GM12878 (cell line): ENCODE measurements at regions not wholly inside any gene's neighbourhood (a gene's known extent, or its start where the extent isn't known, plus 50 kb on each side); places are given as distances from the start of the nearest gene placed in this dataset.

Source experiments
- ATAC-seq: fragments of 200-7000 bp; cut with Tn5 transposase; 3 replicates; pipeline ENCODE4 v1.9.1; 2020; ENCODE audit warnings: mild to moderate bottlenecking, moderate library complexity
- BruUV-seq: library from RNA; stranded (reverse); fragments of 400-500 nt; replicated peaks from 2 replicates; lab custom pipeline; 2021; lab: Mats Ljungman, UMichigan
- CTCF ChIA-PET: fragments of 300-600 bp; sonication (Branson Sonifier 250); formaldehyde crosslinking; extraction: SDS; loops from one replicate; lab custom pipeline; 2021; ENCODE audit warnings: inconsistent platforms; lab: Yijun Ruan, JAX
- POLR2A ChIA-PET: fragments of 350-600 bp; formaldehyde crosslinking; extraction: SDS; loops from one replicate; lab custom pipeline; 2021; ENCODE audit warnings: inconsistent platforms; lab: Charles Lee
- RAD21 ChIA-PET: fragments of 300-600 bp; sonication (Branson Sonifier 250); formaldehyde crosslinking; loops from one replicate; lab custom pipeline; 2023; ENCODE audit warnings: antibody characterized with exemption; ENCODE audit not compliant: unreplicated experiment; lab: Charles Lee
- SMC1A ChIA-PET: fragments of 300-600 bp; sonication (Branson Sonifier 250); formaldehyde crosslinking; loops from one replicate; lab custom pipeline; 2023; ENCODE audit not compliant: unreplicated experiment, uncharacterized antibody; lab: Charles Lee
- DNase-seq: peaks from one replicate; pipeline ENCODE4 v3.0.0-alpha.2; 2011; ENCODE audit warnings: low read depth, low spot score
- FAIRE-seq: peaks from 3 replicates; lab custom pipeline; 2011; peaks lifted over from hg19 to GRCh38; lab: Jason Lieb, UNC
- H2AFZ ChIP-seq: 2 replicates; pipeline ENCODE4 v1.6.0; 2011; ENCODE audit warnings: low read depth, low read length, control low read depth; ENCODE audit not compliant: control insufficient read depth
- H3K27ac ChIP-seq: 2 replicates; pipeline ENCODE4 v1.5.1; 2011; ENCODE audit warnings: control low read depth; ENCODE audit not compliant: control insufficient read depth, insufficient read depth
- H3K27me3 ChIP-seq, 2 experiments: replicated peaks in 1 of 2; 2 replicates each; pipeline versions ENCODE4 v1.6.0 to v1.6.1; 2011; ENCODE audit warnings: low read length in 1 of 2; ENCODE audit not compliant: control insufficient read depth in 2 of 2, insufficient read depth in 2 of 2
- H3K36me3 ChIP-seq, 2 experiments: 2 replicates each; pipeline ENCODE4 v1.5.1; 2011; ENCODE audit warnings: low read length in 1 of 2; ENCODE audit not compliant: control insufficient read depth in 2 of 2, insufficient read depth in 2 of 2
- H3K4me1 ChIP-seq: 2 replicates; pipeline ENCODE4 v1.6.1; 2011; ENCODE audit warnings: mild to moderate bottlenecking, low read length, moderate library complexity, mixed read lengths; ENCODE audit not compliant: control insufficient read depth, insufficient read depth
- H3K4me2 ChIP-seq: 2 replicates; pipeline ENCODE4 v1.6.0; 2011; ENCODE audit warnings: control low read depth; ENCODE audit not compliant: control insufficient read depth, insufficient read depth
- H3K4me3 ChIP-seq: fragments of 200-600 bp; sonication (generic); 2 replicates; pipeline ENCODE4 v1.5.1; 2016
- H3K79me2 ChIP-seq: 2 replicates; pipeline ENCODE4 v1.6.0; 2011; ENCODE audit warnings: low read length; ENCODE audit not compliant: control insufficient read depth, insufficient read depth
- H3K9ac ChIP-seq: 2 replicates; pipeline ENCODE4 v1.8.0; 2011; ENCODE audit warnings: low read length, control low read depth, mixed read lengths; ENCODE audit not compliant: control insufficient read depth, insufficient read depth
- H3K9me3 ChIP-seq: replicated peaks from 3 replicates; pipeline ENCODE4 v1.5.1; 2011; ENCODE audit warnings: mild to moderate bottlenecking, low read length; ENCODE audit not compliant: control insufficient read depth, insufficient read depth
- H4K20me1 ChIP-seq: 2 replicates; pipeline ENCODE4 v1.6.0; 2011; ENCODE audit not compliant: control insufficient read depth, insufficient read depth
- ATF3 ChIP-seq: IDR thresholded peaks from 2 replicates; pipeline ENCODE4 v1.6.1; 2011; ENCODE audit warnings: low read depth, mild to moderate bottlenecking, low read length, moderate library complexity, borderline replicate concordance; ENCODE audit errors: extremely low read depth
- CTCF ChIP-seq, 3 experiments: IDR thresholded peaks in 2 of 3; conservative IDR thresholded peaks in 1 of 3; 2 replicates each; pipeline ENCODE4 v1.5.1; 2011; ENCODE audit warnings: low read depth in 3 of 3, low read length in 3 of 3, mild to moderate bottlenecking in 3 of 3, control low read depth in 2 of 3, moderate library complexity in 2 of 3, inconsistent platforms in 1 of 3, mixed read lengths in 1 of 3; ENCODE audit not compliant: control insufficient read depth in 2 of 3, insufficient read depth in 1 of 3; ENCODE audit errors: extremely low read depth in 1 of 3
- E2F4 ChIP-seq: IDR thresholded peaks from 2 replicates; pipeline ENCODE4 v1.6.1; 2012; ENCODE audit warnings: low read depth, low read length, improper control_type of control experiment
- POU2F2 ChIP-seq: IDR thresholded peaks from 3 replicates; pipeline ENCODE4 v1.6.1; 2011; ENCODE audit warnings: low read depth, mild to moderate bottlenecking, low read length, borderline replicate concordance
- RAD21 ChIP-seq: IDR thresholded peaks from 2 replicates; pipeline ENCODE4 v1.6.1; 2011; ENCODE audit warnings: mild to moderate bottlenecking, low read depth, low read length, moderate library complexity; ENCODE audit not compliant: insufficient read depth
- SIN3A ChIP-seq: IDR thresholded peaks from 2 replicates; pipeline ENCODE4 v1.6.1; 2012; ENCODE audit warnings: low read depth, low read length, improper control_type of control experiment
- SMC3 ChIP-seq: IDR thresholded peaks from 2 replicates; pipeline ENCODE4 v1.6.1; 2011; ENCODE audit warnings: low read length, improper control_type of control experiment, borderline replicate concordance
- SPI1 ChIP-seq: IDR thresholded peaks from 2 replicates; pipeline ENCODE4 v1.6.1; 2011; ENCODE audit warnings: low read depth, mild to moderate bottlenecking, low read length, moderate library complexity, borderline replicate concordance; ENCODE audit not compliant: insufficient read depth
- YY1 ChIP-seq: IDR thresholded peaks from 2 replicates; pipeline ENCODE4 v1.6.1; 2011; ENCODE audit warnings: low read depth, mild to moderate bottlenecking, low read length
- WGBS: methylation state at CpG from one replicate; pipeline ENCODE4 v1.1.6; 2016; ENCODE audit warnings: low lambda C conversion rate; ENCODE audit not compliant: insufficient replicate concordance, insufficient coverage; ENCODE audit errors: missing lambda C conversion rate; 5-methylcytosine and 5-hydroxymethylcytosine counted together
- in situ Hi-C: fragments of 300-500 bp; cut with MboI; formaldehyde crosslinking; loops from 9 replicates; pipeline ENCODE4 v1.14.3; 2018; ENCODE audit warnings: mixed read lengths
- intact Hi-C: fragments of 100-400 bp; cut with micrococcal nuclease; formaldehyde crosslinking; loops from one replicate; pipeline ENCODE4 v1.14.2; 2022; ENCODE audit not compliant: unreplicated experiment

GRCh38 chrX:97685753-97686152, 802.0 kb downstream of the RPA4 start:
- Histone ChIP-seq H3K4me2 (no peak overlapping the region), H3K9me3 (no peaks in the 10 kb centered on the region), H3K27me3 (no peaks in the 10 kb centered on the region), H3K27ac (no peak overlapping the region), H3K36me3 (no peaks in the 10 kb centered on the region), H3K9ac (no peak overlapping the region), H2AFZ (no peak overlapping the region), H3K4me1 (no peaks in the 10 kb centered on the region), H4K20me1 (no peaks in the 10 kb centered on the region), H3K4me3 (no peak overlapping the region), H3K79me2 (no peaks in the 10 kb centered on the region)
- ChIA-PET SMC1A (interaction anchor here (0.6 to 3.0 kb wide), 5 partner anchors 15 to 918 kb away, joined by 3 to 18 read pairs (median 3); no protein-coding TSS in a partner anchor), RAD21 (interaction anchor here (0.8 to 1.2 kb wide), 3 partner anchors 15 to 859 kb away, joined by 3 read pairs; no protein-coding TSS in a partner anchor), POLR2A (interaction anchor here (0.7 kb wide), 1 partner anchor 9 kb away, joined by 3 read pairs; no protein-coding TSS in a partner anchor), CTCF (interaction anchor here (0.5 to 3.1 kb wide), 13 partner anchors 8 to 1313 kb away, joined by 3 to 23 read pairs (median 3); no protein-coding TSS in a partner anchor)
- DNase-seq (no peak), FAIRE-seq (peak; percentile 31), ATAC-seq (peak; percentile 84)
- no TSS peak for BruUV-seq
- TF ChIP-seq RAD21 (peak; percentile 59), POU2F2 (peak; percentile 75; the same call in 1 of the 3 replicates), ATF3 (no peak), SIN3A (no peak), YY1 (peak; percentile 44; the same call in 1 of the 2 replicates), SMC3 (peak; percentile 75; the same call in 1 of the 2 replicates), CTCF (IDR thresholded peaks at IDR 0.05 in 2 of 3, conservative IDR thresholded peaks at IDR 0.05 in 1 of 3; ENCODE audit: control insufficient read depth in 2 of 3, extremely low read depth in 1 of 3, insufficient read depth in 1 of 3, low read depth in 3 of 3, low read length in 3 of 3) (peak; percentile 63 to 69 (median 64)), SPI1 (peak; percentile 20; the same call in 1 of the 2 replicates), E2F4 (no peak)
- WGBS = 27% methylated on average over 4 of the region's 4 CpGs
- in situ Hi-C loops (loop anchor here (10.0 kb wide), 1 partner anchor 921 kb away; no protein-coding TSS in a partner anchor), intact Hi-C loops (loop anchor here (2.0 to 5.0 kb wide), 3 partner anchors 288 to 915 kb away; no protein-coding TSS in a partner anchor)
